ENCODE measurements at regions not wholly inside any gene's neighbourhood (a gene's known extent, or its start where the extent isn't known, plus 50 kb on each side); places are given as distances from the start of the nearest gene placed in this dataset.
"Not testable (repeated sequence)": the region's sequence is repeated elsewhere in the genome, so short reads cannot be mapped to it uniquely, and the experiment has no call there.

GRCh38 chr6:14288910-14289309 lies 171.3 kb downstream of the CD83 start:
- DNase-seq (ENCODE audit: low read depth in 2 of 2): peak in 1 of 2 donors; percentile 35
- TF ChIP-seq CTCF (IDR thresholded peaks at IDR 0.05; ENCODE audit: low read depth, low read length): no peak
- H3K4me3 ChIP-seq (replicated peaks in 1 of 2; ENCODE audit: low read depth in 2 of 2, low read length in 2 of 2): no peak overlapping the region

GRCh38 chr6:14290041-14290771 lies 172.6 kb downstream of the CD83 start:
- no peak for DNase-seq (ENCODE audit: low read depth in 2 of 2)

GRCh38 chr6:14290772-14291330 lies 173.3 kb downstream of the CD83 start:
- H3K4me3 ChIP-seq (replicated peaks in 1 of 2; ENCODE audit: low read depth in 2 of 2, low read length in 2 of 2): no peak overlapping the region
- TF ChIP-seq CTCF (IDR thresholded peaks at IDR 0.05; ENCODE audit: low read depth, low read length): no peak
- DNase-seq (ENCODE audit: low read depth in 2 of 2): no peak

More at GRCh38 chr6:14290041-14290771, 172.6 kb downstream of the CD83 start:
- H3K4me3 ChIP-seq (replicated peaks in 1 of 2; ENCODE audit: low read depth in 2 of 2, low read length in 2 of 2): no peak overlapping the region
- no peak for TF ChIP-seq CTCF (IDR thresholded peaks at IDR 0.05; ENCODE audit: low read depth, low read length)

GRCh38 chr6:14291331-14291730 lies 173.8 kb downstream of the CD83 start:
- DNase-seq (ENCODE audit: low read depth in 2 of 2): no peak
- no peak for TF ChIP-seq CTCF (IDR thresholded peaks at IDR 0.05; ENCODE audit: low read depth, low read length)
- no peak overlapping the region for H3K4me3 ChIP-seq (replicated peaks in 1 of 2; ENCODE audit: low read depth in 2 of 2, low read length in 2 of 2)

GRCh38 chr6:14292119-14292518 lies 174.5 kb downstream of the CD83 start:
- H3K4me3 ChIP-seq (replicated peaks in 1 of 2; ENCODE audit: low read depth in 2 of 2, low read length in 2 of 2): no peak overlapping the region
- no peak for TF ChIP-seq CTCF (IDR thresholded peaks at IDR 0.05; ENCODE audit: low read depth, low read length)
- no peak for DNase-seq (ENCODE audit: low read depth in 2 of 2)

- no peak for DNase-seq (ENCODE audit: low read depth in 2 of 2)
- TF ChIP-seq CTCF (IDR thresholded peaks at IDR 0.05; ENCODE audit: low read depth, low read length): no peak
- H3K4me3 ChIP-seq (replicated peaks in 1 of 2; ENCODE audit: low read depth in 2 of 2, low read length in 2 of 2): no peak overlapping the region
Measured at GRCh38 chr6:14294270-14294951, 176.8 kb downstream of the CD83 start.

- not testable (repeated sequence) for DNase-seq (ENCODE audit: low read depth in 2 of 2); H3K4me3 ChIP-seq (replicated peaks in 1 of 2; ENCODE audit: low read depth in 2 of 2, low read length in 2 of 2)
Measured at GRCh38 chr6:14296698-14297097, 179.1 kb downstream of the CD83 start.

- not testable (repeated sequence) for DNase-seq (ENCODE audit: low read depth in 2 of 2); H3K4me3 ChIP-seq (replicated peaks in 1 of 2; ENCODE audit: low read depth in 2 of 2, low read length in 2 of 2)
Measured at GRCh38 chr6:14297118-14297517, 179.5 kb downstream of the CD83 start.

- not testable (repeated sequence) for H3K4me3 ChIP-seq (replicated peaks in 1 of 2; ENCODE audit: low read depth in 2 of 2, low read length in 2 of 2); DNase-seq (ENCODE audit: low read depth in 2 of 2)
Measured at GRCh38 chr6:14300189-14300588, 182.6 kb downstream of the CD83 start.

GRCh38 chr6:14300721-14301120 lies 183.1 kb downstream of the CD83 start:
- H3K4me3 ChIP-seq (replicated peaks in 1 of 2; ENCODE audit: low read depth in 2 of 2, low read length in 2 of 2); DNase-seq (ENCODE audit: low read depth in 2 of 2): not testable (repeated sequence)

- not testable (repeated sequence) for DNase-seq (ENCODE audit: low read depth in 2 of 2)
Measured at GRCh38 chr6:14301477-14301876, 183.9 kb downstream of the CD83 start.

More at GRCh38 chr6:14301477-14301876, 183.9 kb downstream of the CD83 start:
- not testable (repeated sequence) for H3K4me3 ChIP-seq (replicated peaks in 1 of 2; ENCODE audit: low read depth in 2 of 2, low read length in 2 of 2)
